ENCODE measurements at regions not wholly inside any gene's neighbourhood (a gene's known extent, or its start where the extent isn't known, plus 50 kb on each side); places are given as distances from the start of the nearest gene placed in this dataset.

DNA sequence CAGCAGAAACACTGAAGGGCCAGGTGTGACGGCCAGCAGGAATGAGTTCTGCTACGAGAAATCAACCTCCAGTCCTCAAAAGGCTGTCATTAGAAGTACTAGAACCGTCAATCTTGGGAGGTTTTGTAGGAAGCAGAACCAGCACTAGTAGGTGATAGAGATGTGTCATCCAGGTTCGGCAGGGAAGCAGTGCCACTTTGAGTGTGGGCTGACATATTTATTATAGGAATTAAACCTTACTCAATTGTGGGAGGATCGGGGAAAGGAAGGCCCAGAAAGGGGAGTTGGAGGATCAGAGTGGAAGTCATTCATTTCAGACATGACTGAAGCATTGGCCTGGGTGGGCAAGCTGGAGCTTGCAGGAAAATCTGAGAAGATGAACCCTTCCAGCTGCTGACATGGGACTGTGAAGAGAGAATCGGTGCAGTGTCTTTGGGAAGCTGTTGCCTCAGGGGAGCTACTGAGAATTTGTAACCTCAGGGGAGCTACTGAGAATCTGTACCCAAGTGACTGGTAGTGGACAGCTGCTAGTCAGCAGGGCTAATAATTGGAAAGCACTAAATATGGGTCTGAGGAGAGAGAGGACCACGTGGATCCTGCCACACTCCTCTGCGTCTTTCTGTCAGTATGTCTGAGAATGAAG is 177.4 kb downstream of the SPRY1 start:
- no peak for DNase-seq (ENCODE audit: low read depth in 2 of 2)

GRCh38 chr4:123575291-123575690 is 178.7 kb downstream of the SPRY1 start:
- no peak for DNase-seq (ENCODE audit: low read depth in 2 of 2)

- DNase-seq (ENCODE audit: low read depth in 2 of 2), result no peak
Observed at GRCh38 chr4:123577225-123577906, 180.8 kb downstream of the SPRY1 start.

DNA sequence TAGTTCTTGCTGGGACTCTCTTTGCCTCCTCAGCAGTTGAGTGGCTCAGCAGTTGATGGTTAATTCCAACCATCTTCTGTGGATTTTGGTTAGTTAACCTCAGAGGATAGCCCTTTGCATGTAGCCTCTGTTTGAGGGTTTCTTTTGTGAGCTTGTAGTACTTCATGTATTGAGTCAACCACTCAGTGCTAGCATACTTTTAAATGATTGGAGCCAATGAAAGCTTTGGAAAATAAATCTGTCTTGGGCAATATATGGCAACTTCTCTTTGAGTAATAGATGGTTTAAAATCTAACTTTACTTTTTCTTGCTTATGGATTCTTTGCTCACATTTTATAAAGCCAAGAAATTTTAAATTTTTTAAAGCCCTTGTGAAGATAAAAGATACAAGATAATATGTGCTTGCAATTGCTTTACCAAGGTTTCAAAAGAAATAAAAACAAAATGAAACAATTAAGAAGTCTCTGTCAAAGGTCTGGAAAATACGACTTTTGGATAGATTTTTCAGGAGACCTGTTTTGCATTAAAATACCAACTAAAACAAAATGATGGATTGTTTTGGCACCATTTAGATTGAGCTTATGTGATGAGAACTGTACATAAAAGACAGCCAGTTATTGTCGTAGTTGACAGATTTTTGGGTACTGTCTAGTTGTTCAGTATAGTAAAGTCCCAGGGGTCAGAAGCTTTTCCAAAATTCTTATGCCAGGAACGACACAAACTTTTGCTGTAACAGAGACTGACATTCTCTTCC is 181.9 kb downstream of the SPRY1 start:
- DNase-seq (ENCODE audit: low read depth in 2 of 2), result no peak

- no peak for DNase-seq (ENCODE audit: low read depth in 2 of 2)
Observed at GRCh38 chr4:123579961-123580360, 183.4 kb downstream of the SPRY1 start.

GRCh38 chr4:123580981-123581664 is 184.5 kb downstream of the SPRY1 start:
- DNase-seq (ENCODE audit: low read depth in 2 of 2), result no peak

GRCh38 chr4:123581802-123582201 is 185.2 kb downstream of the SPRY1 start:
- no peak for DNase-seq (ENCODE audit: low read depth in 2 of 2)

GRCh38 chr4:123583043-123583442 is 186.4 kb downstream of the SPRY1 start:
- no peak for DNase-seq (ENCODE audit: low read depth in 2 of 2)

GRCh38 chr4:123585111-123585510 is 188.5 kb downstream of the SPRY1 start:
- no peak for DNase-seq (ENCODE audit: low read depth in 2 of 2)

DNA sequence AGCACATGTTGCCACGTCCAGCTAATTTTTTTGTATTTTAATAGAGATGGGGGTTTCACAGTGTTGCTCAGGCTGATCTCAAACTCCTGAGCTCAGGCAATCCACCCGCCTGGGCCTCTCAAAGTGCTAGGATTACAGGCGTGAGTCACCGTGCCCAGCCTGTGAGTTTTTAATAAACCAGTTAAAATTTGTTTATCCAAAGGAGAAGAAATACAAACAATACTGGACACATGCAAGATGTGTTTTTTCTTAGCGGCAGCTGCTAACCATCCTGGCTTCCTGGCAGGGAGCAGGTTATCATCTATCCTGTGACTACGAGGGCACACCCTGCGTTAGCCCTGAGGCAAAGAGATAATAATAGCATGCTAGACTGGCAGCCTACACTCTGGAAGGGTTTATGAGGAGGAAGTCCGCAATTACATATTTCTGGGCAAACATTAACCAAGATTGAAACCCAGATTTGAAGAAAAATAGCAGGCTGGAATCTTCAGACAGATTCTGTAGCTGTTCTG is 191.4 kb downstream of the SPRY1 start:
- no peak for DNase-seq (ENCODE audit: low read depth in 2 of 2)

DNA sequence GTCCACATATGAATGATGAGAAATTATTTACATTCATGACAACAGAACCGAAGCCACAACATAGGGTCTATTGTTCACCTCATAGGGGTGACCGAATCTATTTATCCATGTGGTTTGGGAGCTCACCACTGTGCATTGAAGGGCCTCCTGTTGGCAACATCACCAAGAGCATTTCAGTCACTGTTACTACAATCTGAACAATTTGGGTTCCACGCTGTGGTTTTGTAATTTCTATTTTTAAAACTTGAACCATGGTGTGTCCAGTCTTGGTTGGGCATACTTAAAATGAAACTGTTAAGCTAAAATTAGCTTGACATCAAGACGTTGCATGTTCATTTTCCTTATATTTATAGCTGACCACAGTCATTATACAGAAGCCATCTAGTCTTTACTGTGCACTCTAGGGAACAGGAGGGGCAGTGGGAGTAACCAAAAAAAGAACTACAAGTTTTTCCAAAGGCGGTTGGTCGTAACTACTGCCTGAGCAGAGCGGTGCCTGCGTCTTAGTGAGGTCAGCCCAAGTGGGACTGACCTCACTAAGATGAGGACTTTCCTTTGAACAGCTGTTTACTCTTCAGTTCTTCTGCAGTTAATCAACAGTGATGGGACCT is 192.1 kb downstream of the SPRY1 start:
- no peak for DNase-seq (ENCODE audit: low read depth in 2 of 2)

DNA sequence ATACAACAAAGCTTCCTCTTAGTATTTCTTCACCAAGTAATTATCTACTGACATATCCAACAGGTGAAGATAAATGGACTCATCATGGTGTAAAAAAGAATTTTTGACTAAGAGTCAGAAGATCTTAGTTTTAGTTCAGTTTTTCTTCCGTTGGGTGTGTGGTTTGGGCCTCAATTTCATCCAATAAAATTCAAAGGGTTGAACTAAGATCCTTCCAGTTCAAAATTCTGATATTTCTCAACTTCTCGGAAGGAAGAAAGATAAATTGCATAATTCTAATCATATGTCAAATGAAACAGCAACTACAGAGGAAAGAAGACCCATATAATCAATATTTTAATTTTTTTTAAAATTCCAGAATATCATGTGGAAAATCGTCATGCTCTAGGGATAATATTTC is 192.7 kb downstream of the SPRY1 start:
- no peak for DNase-seq (ENCODE audit: low read depth in 2 of 2)

DNA sequence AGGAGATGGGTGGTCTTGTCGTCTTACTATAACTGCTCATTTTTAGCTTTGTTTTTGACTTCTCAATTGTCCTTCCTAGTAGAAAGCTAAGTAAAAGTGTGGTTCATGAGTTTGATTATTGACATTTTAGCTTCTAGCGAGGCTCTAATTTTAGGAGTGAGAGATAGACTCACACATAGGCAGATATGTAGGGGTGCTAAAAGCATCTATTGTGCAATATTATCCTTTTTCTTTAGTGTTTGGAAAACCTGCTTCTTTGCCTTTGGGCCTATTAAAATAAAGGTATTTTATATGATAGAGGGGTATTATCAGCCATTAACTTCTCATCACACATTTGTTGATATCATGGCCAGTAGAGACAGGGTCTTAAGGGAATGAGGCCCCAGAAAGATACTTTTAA is 195.3 kb downstream of the SPRY1 start:
- DNase-seq (ENCODE audit: low read depth in 2 of 2), result no peak

DNA sequence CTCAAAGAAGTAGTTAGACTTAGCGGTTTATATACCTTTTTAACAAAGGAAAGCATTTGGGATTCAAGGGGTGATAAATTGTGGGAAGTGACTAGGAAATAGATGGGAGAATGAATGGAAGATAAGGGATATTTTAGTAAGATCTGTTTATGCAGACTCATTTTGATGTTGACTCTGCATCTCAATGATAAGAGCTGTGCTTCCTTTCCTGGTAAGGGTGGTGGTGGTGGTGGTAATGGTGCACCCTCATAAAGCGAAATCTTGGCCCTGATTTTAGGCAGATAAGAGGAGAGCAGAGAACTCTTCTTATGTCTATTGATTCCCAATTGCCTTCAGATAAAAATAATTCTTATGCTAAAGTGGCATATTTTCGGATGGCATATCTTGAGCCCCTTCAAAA is 197.1 kb downstream of the SPRY1 start:
- no peak for DNase-seq (ENCODE audit: low read depth in 2 of 2)

DNA sequence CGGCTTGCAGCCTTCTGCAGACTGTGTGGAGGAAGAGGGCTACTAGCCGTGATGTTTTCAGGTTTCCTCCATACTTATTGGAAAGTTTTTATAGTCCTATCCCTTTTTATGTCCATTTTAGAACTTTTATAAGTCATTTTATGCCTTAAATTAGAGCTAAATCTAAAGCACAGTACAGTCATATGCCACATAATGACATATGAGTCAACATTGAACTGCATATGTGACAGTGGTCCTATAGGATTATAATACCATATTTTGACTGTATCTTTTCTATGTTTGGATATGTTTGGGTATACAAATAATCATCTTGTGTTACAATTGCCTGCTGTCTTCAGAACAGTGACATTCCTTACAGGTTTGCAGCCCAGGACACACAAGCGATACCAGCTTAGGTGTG is 200.2 kb downstream of the SPRY1 start:
- DNase-seq (ENCODE audit: low read depth in 2 of 2), result no peak

GRCh38 chr4:123597586-123597985 is 201.0 kb downstream of the SPRY1 start:
- DNase-seq (ENCODE audit: low read depth in 2 of 2), result no peak

GRCh38 chr4:123598331-123598730 is 201.7 kb downstream of the SPRY1 start:
- DNase-seq (ENCODE audit: low read depth in 2 of 2), result no peak

- DNase-seq (ENCODE audit: low read depth in 2 of 2), result no peak
Observed at GRCh38 chr4:123599061-123599919, 202.7 kb downstream of the SPRY1 start.

- no peak for DNase-seq (ENCODE audit: low read depth in 2 of 2)
Observed at GRCh38 chr4:123599920-123600810, 203.6 kb downstream of the SPRY1 start.
